OCI-LY1 (cell line): ENCODE measurements at regions not wholly inside any gene's neighbourhood (a gene's known extent, or its start where the extent isn't known, plus 50 kb on each side); places are given as distances from the start of the nearest gene placed in this dataset.

Experiments used
- EZH2 ChIP-seq: fragments of 200-600 bp; sonication (generic), shearing (Covaris generic); IDR thresholded peaks from 2 replicates; pipeline ENCODE4 v1.8.0; 2017; ENCODE audit warnings: borderline replicate concordance, mixed run types, mild to moderate bottlenecking, antibody characterized with exemption, low read length, moderate library complexity, mixed read lengths
- TF ChIP-seq, protein P1 (sequence below): fragments of 200-600 bp; sonication (generic), shearing (Covaris generic); IDR thresholded peaks from 2 replicates; pipeline ENCODE4 v1.5.1; 2017; ENCODE audit warnings: mild to moderate bottlenecking, antibody characterized with exemption, low read length, moderate library complexity, mixed read lengths

GRCh38 chr2:103437161-103437560 lies 675.3 kb downstream of the TMEM182 start:
- TF ChIP-seq, protein P1, sequence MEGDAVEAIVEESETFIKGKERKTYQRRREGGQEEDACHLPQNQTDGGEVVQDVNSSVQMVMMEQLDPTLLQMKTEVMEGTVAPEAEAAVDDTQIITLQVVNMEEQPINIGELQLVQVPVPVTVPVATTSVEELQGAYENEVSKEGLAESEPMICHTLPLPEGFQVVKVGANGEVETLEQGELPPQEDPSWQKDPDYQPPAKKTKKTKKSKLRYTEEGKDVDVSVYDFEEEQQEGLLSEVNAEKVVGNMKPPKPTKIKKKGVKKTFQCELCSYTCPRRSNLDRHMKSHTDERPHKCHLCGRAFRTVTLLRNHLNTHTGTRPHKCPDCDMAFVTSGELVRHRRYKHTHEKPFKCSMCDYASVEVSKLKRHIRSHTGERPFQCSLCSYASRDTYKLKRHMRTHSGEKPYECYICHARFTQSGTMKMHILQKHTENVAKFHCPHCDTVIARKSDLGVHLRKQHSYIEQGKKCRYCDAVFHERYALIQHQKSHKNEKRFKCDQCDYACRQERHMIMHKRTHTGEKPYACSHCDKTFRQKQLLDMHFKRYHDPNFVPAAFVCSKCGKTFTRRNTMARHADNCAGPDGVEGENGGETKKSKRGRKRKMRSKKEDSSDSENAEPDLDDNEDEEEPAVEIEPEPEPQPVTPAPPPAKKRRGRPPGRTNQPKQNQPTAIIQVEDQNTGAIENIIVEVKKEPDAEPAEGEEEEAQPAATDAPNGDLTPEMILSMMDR: no peak
- no peak for TF ChIP-seq EZH2
